ENCODE measurements at regions not wholly inside any gene's neighbourhood (a gene's known extent, or its start where the extent isn't known, plus 50 kb on each side); places are given as distances from the start of the nearest gene placed in this dataset.

GRCh38 chr2:215753808-215754207 lies 259.5 kb downstream of the MREG start (continued):
- no peak for TF ChIP-seq RFX5 (IDR thresholded peaks at IDR 0.05; ENCODE audit: borderline replicate concordance, low read depth, low read length)

GRCh38 chr2:215752991-215753390 lies 260.4 kb downstream of the MREG start:
- WGBS, 2 experiments (ENCODE audit: extremely low coverage in 1 of 2, insufficient coverage in 1 of 2, insufficient read length in 1 of 2, insufficient replicate concordance in 2 of 2, low coverage in 1 of 2, low lambda C conversion rate in 2 of 2, missing lambda C conversion rate in 1 of 2), result 94% methylated on average over 3 of the region's 3 CpGs; no CpG with 5 or more reads in 1 of the 2 experiments
- Histone ChIP-seq H2AK5ac (ENCODE audit: low read depth, low read length) (no peak overlapping the region), H3K79me1 (ENCODE audit: low read depth, low read length) (no peaks in the 10 kb centered on the region), H3K27me3 (replicated peaks in 1 of 4; ENCODE audit: control insufficient read depth in 3 of 4, extremely low read depth in 1 of 4, insufficient read depth in 3 of 4, low read length in 3 of 4) (no peaks in the 10 kb centered on the region), H2BK15ac (ENCODE audit: low read length) (no peak overlapping the region), H4K20me1 (replicated peaks in 1 of 2; ENCODE audit: control insufficient read depth in 1 of 2, insufficient read depth in 2 of 2, low read length in 2 of 2) (no peaks in the 10 kb centered on the region), H3K27ac (ENCODE audit: low read depth, low read length) (no peak overlapping the region), H3K56ac (replicated peaks; ENCODE audit: insufficient read length, low read depth, low read length) (no peak overlapping the region), H2BK120ac (replicated peaks; ENCODE audit: low read depth, low read length) (no peak overlapping the region), H3K18ac (ENCODE audit: extremely low read depth, low read length) (no peak overlapping the region), H3K4me3 (ENCODE audit: extremely low read depth in 1 of 4, insufficient read depth in 2 of 4, low read depth in 3 of 4, low read length in 4 of 4) (no peak overlapping the region), H3K23ac (ENCODE audit: insufficient read length) (no peak overlapping the region), H3K9me3 (ENCODE audit: insufficient read depth in 2 of 2, low read depth in 1 of 2, low read length in 1 of 2) (no peaks in the 10 kb centered on the region), H2AFZ (ENCODE audit: low read length) (no peak overlapping the region), H3K9ac (replicated peaks in 1 of 4; ENCODE audit: extremely low read depth in 1 of 4, low read depth in 3 of 4, low read length in 3 of 4) (no peak overlapping the region), H4K8ac (ENCODE audit: extremely low read depth, insufficient read depth, low read length) (no peak overlapping the region), H3K4me1 (replicated peaks in 1 of 4; ENCODE audit: control insufficient read depth in 3 of 4, insufficient read depth in 4 of 4, low read length in 3 of 4) (no peaks in the 10 kb centered on the region), H4K91ac (replicated peaks; ENCODE audit: insufficient read length, low read length) (no peak overlapping the region), H3K4ac (replicated peaks; ENCODE audit: insufficient read length, low read depth, low read length) (no peak overlapping the region), H3K23me2 (ENCODE audit: low read depth, low read length) (no peaks in the 10 kb centered on the region), H2BK12ac (ENCODE audit: low read depth, low read length) (no peak overlapping the region), H3K79me2 (ENCODE audit: control insufficient read depth in 1 of 2, insufficient read depth in 2 of 2, low read length in 2 of 2) (no peaks in the 10 kb centered on the region), H3K4me2 (ENCODE audit: insufficient read depth in 1 of 2, low read depth in 2 of 2, low read length in 2 of 2) (no peak overlapping the region), H2BK5ac (ENCODE audit: low read depth, low read length) (no peak overlapping the region), H2BK20ac (ENCODE audit: low read length) (no peak overlapping the region), H3K36me3 (ENCODE audit: control insufficient read depth in 2 of 4, insufficient read depth in 4 of 4, low read length in 3 of 4) (no peaks in the 10 kb centered on the region), H3K14ac (ENCODE audit: insufficient read length) (no peak overlapping the region), H4K5ac (ENCODE audit: insufficient read length, low read depth, low read length) (no peak overlapping the region)
- ChIA-PET CTCF (ENCODE audit: partially characterized antibody) (interaction anchor here (2.5 kb wide), 1 partner anchor 16 kb away, joined by 6 read pairs; no protein-coding TSS in a partner anchor), POLR2A (ENCODE audit: partially characterized antibody) (no interaction called here)
- DNase-seq (ENCODE audit: low read depth in 1 of 2, low spot score in 2 of 2) (no peak), FAIRE-seq (no peak)
- no peak for TF ChIP-seq SP4 (IDR thresholded peaks at IDR 0.05; ENCODE audit: low read length)
- no peak for TF ChIP-seq TEAD4 (IDR thresholded peaks at IDR 0.05; ENCODE audit: low read depth, low read length)
- no peak for TF ChIP-seq RBBP5 (IDR thresholded peaks at IDR 0.05; ENCODE audit: borderline replicate concordance, low read depth, low read length)
- no peak for TF ChIP-seq BRCA1 (IDR thresholded peaks at IDR 0.05; ENCODE audit: low read depth, low read length)
- TF ChIP-seq RXRA (IDR thresholded peaks at IDR 0.05; ENCODE audit: insufficient read depth, low read depth, low read length), result no peak
- TF ChIP-seq CHD2 (IDR thresholded peaks at IDR 0.05; ENCODE audit: low read length), result no peak

Measured in H1 (cell line).